Tibial nerve (tissue), 4 donors: ENCODE measurements at regions not wholly inside any gene's neighbourhood (a gene's known extent, or its start where the extent isn't known, plus 50 kb on each side); places are given as distances from the start of the nearest gene placed in this dataset.

Experiments used
- DNase-seq, 2 donors: peaks; one replicate each; pipeline ENCODE4 v3.0.0-alpha.2; 2019; ENCODE audit warnings: low spot score in 2 of 2
- H3K27ac ChIP-seq, 4 donors: fragments of 200-600 bp; sonication (generic) in 3 of 4; one replicate each; pipeline ENCODE4 v1.5.1; 2017 to 2019; ENCODE audit warnings: mild to moderate bottlenecking in 1 of 4
- H3K27me3 ChIP-seq, 2 donors: fragments of 200-600 bp; sonication (generic) in 1 of 2; one replicate each; pipeline versions ENCODE4 v1.5.1 to v1.6.0; 2017 to 2019
- H3K36me3 ChIP-seq, 3 donors: fragments of 200-600 bp; sonication (generic); one replicate each; pipeline ENCODE4 v1.5.1; 2018 to 2019
- H3K4me1 ChIP-seq, 4 donors: fragments of 200-600 bp; sonication (generic) in 3 of 4; one replicate each; pipeline ENCODE4 v1.5.1; 2017 to 2019
- H3K4me3 ChIP-seq, 4 donors: fragments of 200-600 bp; sonication (generic) in 3 of 4; one replicate each; pipeline ENCODE4 v1.5.1; 2017 to 2019; ENCODE audit warnings: mild to moderate bottlenecking in 1 of 4, moderate library complexity in 1 of 4
- H3K9me3 ChIP-seq, 4 donors: fragments of 200-600 bp; sonication (generic) in 3 of 4; one replicate each; pipeline ENCODE4 v1.5.1; 2017 to 2019
- CTCF ChIP-seq, 5 experiments: fragments of 200-600 bp in 3 of 5; fragments of 450-650 bp in 2 of 5; sonication (generic) in 3 of 5; IDR thresholded peaks; one replicate each; pipeline ENCODE4 v1.5.1; 2016 to 2019; ENCODE audit warnings: antibody characterized with exemption in 5 of 5, mild to moderate bottlenecking in 3 of 5, moderate library complexity in 2 of 5
- EP300 ChIP-seq, 2 donors: sonication (generic); formaldehyde crosslinking; IDR thresholded peaks; one replicate each; pipeline ENCODE4 v1.6.1; 2017; ENCODE audit warnings: antibody characterized with exemption in 2 of 2, mild to moderate bottlenecking in 1 of 2
- POLR2A ChIP-seq, 2 donors: fragments of 450-650 bp; IDR thresholded peaks; one replicate each; pipeline ENCODE4 v1.6.1; 2017; ENCODE audit warnings: antibody characterized with exemption in 2 of 2, mild to moderate bottlenecking in 2 of 2, moderate library complexity in 2 of 2
- WGBS, 2 donors: methylation state at CpG; one replicate each; pipeline ENCODE4 v1.1.5; 2018; 5-methylcytosine and 5-hydroxymethylcytosine counted together

GRCh38 chr14:85115921-85116320 lies 414.0 kb upstream of the FLRT2 start:
- Histone ChIP-seq H3K27me3 (no peaks in the 10 kb centered on the region), H3K4me1 (no peaks in the 10 kb centered on the region), H3K4me3 (no peak overlapping the region), H3K27ac (no peak overlapping the region), H3K9me3 (peaks cover 0 to 7% (median 0%) of the 10 kb centered on the region in 4 donors), H3K36me3 (no peaks in the 10 kb centered on the region)
- no peak for DNase-seq
- TF ChIP-seq POLR2A (IDR thresholded peaks at IDR 0.05) = no peak
- TF ChIP-seq CTCF (IDR thresholded peaks at IDR 0.05) = no peak
- no peak for TF ChIP-seq EP300 (IDR thresholded peaks at IDR 0.05)
- whole genome bisulfite sequencing, 2 donors = 23 to 35% methylated on average over 1 of the region's 1 CpG

- WGBS, 2 donors = 28 to 46% methylated on average over 5 of the region's 5 CpGs
- DNase-seq = no peak
- Histone ChIP-seq H3K27ac (no peak overlapping the region), H3K36me3 (no peaks in the 10 kb centered on the region), H3K27me3 (no peaks in the 10 kb centered on the region), H3K4me1 (no peaks in the 10 kb centered on the region), H3K9me3 (no peaks in the 10 kb centered on the region), H3K4me3 (no peak overlapping the region)
- TF ChIP-seq CTCF (IDR thresholded peaks at IDR 0.05) = no peak
- no peak for TF ChIP-seq EP300 (IDR thresholded peaks at IDR 0.05)
- no peak for TF ChIP-seq POLR2A (IDR thresholded peaks at IDR 0.05)
These were observed 411.7 kb upstream of the FLRT2 start for GRCh38 chr14:85118274-85118673.

DNA sequence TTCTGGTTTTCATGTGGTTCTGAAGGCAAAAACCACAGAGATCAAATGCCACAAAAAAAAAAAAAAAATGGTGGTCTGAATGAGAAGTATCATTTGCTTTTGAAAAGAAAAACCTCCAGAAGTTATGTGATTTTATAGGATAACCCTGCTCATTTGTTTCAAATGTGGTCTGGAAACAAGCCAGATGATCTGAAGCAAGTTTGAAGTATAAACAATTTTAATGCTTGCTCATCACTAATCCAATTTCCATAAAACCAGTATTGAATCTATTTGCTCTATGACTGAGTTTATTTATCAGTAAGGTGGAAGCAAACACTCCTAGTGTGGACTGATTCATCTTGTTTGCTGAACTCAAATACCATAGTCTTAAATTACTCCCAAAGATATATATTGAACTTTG lies 407.3 kb upstream of the FLRT2 start:
- no peaks in the 10 kb centered on the region for H3K36me3 ChIP-seq
- no peaks in the 10 kb centered on the region for H3K27me3 ChIP-seq

DNA sequence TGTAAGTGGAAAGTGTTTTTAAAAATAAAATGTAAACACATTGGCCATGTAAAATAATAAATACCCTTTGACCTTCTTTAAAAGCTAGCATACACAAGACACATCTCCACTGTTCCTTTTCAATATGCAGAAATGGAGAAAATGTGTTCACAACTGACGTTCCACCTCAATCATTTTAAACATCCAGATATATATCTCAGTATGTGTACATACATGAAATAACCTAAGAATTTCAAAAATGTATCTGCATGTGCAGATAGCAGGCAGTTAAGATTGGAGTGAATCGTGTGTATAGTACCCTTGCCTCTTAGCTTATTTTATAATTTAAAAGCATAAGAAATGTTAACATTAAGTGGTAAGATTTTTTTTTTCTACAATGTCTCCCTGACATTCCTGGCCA lies 406.2 kb upstream of the FLRT2 start:
- Histone ChIP-seq H3K27ac (peak overlapping the region in 1 of 4 donors; percentile 24), H3K36me3 (no peaks in the 10 kb centered on the region), H3K4me3 (no peak overlapping the region), H3K27me3 (no peaks in the 10 kb centered on the region), H3K4me1 (peaks cover 0 to 11% (median 0%) of the 10 kb centered on the region in 4 donors), H3K9me3 (no peaks in the 10 kb centered on the region)
- TF ChIP-seq EP300 (IDR thresholded peaks at IDR 0.05) = no peak
- WGBS, 2 donors = 73 to 78% methylated on average over 2 of the region's 2 CpGs
- no peak for DNase-seq

More for the DNA sequence above, 407.3 kb upstream of the FLRT2 start:
- no peak for DNase-seq
- Histone ChIP-seq H3K4me1 (peaks cover 0 to 11% (median 0%) of the 10 kb centered on the region in 4 donors), H3K9me3 (no peaks in the 10 kb centered on the region), H3K27ac (no peak overlapping the region), H3K4me3 (no peak overlapping the region)
- TF ChIP-seq POLR2A (IDR thresholded peaks at IDR 0.05) = no peak
- TF ChIP-seq EP300 (IDR thresholded peaks at IDR 0.05) = no peak
- no peak for TF ChIP-seq CTCF (IDR thresholded peaks at IDR 0.05)

GRCh38 chr14:85124631-85125290 lies 405.2 kb upstream of the FLRT2 start:
- Histone ChIP-seq H3K4me1 (peaks cover 0 to 14% (median 0%) of the 10 kb centered on the region in 4 donors), H3K27ac (peak overlapping the region in 1 of 4 donors; percentile 24), H3K36me3 (no peaks in the 10 kb centered on the region), H3K9me3 (no peaks in the 10 kb centered on the region), H3K27me3 (no peaks in the 10 kb centered on the region), H3K4me3 (no peak overlapping the region)
- no peak for TF ChIP-seq CTCF (IDR thresholded peaks at IDR 0.05)
- WGBS, 2 donors = 73% methylated on average over 3 of the region's 3 CpGs
- DNase-seq = no peak

DNA sequence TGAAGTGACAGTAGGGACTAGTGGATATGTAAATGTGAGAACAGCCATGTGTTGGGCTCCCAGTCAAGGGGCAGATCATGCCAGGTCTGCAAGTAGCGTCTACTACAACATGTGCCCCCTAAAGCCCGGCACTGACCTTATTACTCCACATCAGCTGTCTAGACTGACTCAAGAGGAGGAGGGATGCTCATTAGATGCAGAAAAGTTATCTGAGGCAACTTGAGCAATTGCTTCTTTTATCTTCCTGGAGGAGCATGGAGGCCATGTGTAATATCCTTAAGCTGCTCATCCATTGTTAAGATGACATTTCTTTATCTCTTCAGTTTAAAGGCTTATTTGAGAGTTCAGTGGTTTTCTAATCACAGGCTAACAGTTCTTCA lies 404.7 kb upstream of the FLRT2 start:
- Histone ChIP-seq H3K27me3 (no peaks in the 10 kb centered on the region), H3K27ac (no peak overlapping the region), H3K36me3 (no peaks in the 10 kb centered on the region), H3K4me1 (peaks cover 0 to 15% (median 0%) of the 10 kb centered on the region in 4 donors), H3K9me3 (no peaks in the 10 kb centered on the region), H3K4me3 (no peak overlapping the region)
- TF ChIP-seq CTCF (IDR thresholded peaks at IDR 0.05) (no peak), EP300 (IDR thresholded peaks at IDR 0.05) (no peak), POLR2A (IDR thresholded peaks at IDR 0.05) (no peak)
- 69 to 84% methylated on average over 2 of the region's 2 CpGs for WGBS, 2 donors
- DNase-seq = no peak
